H1 (cell line): ENCODE measurements at regions not wholly inside any gene's neighbourhood (a gene's known extent, or its start where the extent isn't known, plus 50 kb on each side); places are given as distances from the start of the nearest gene placed in this dataset.

ENCODE experiments used
- ATF3 ChIP-seq: IDR thresholded peaks from 2 replicates; pipeline ENCODE4 v1.6.1; 2011; ENCODE audit warnings: low read depth, mild to moderate bottlenecking, low read length; ENCODE audit not compliant: insufficient read depth
- BACH1 ChIP-seq: IDR thresholded peaks from 2 replicates; pipeline ENCODE4 v1.6.1; 2012; ENCODE audit warnings: low read length, improper control_type of control experiment
- CBX8 ChIP-seq: fragments of 300-800, 300-1000 bp; sonication (generic); IDR thresholded peaks from 2 replicates; pipeline ENCODE4 v1.7.1; 2016; ENCODE audit warnings: low read depth, low read length, borderline replicate concordance
- CHD1 ChIP-seq: IDR thresholded peaks from 2 replicates; pipeline ENCODE4 v1.6.1; 2012; ENCODE audit warnings: low read depth, low read length, improper control_type of control experiment
- CHD2 ChIP-seq: IDR thresholded peaks from 2 replicates; pipeline ENCODE4 v1.6.1; 2012; ENCODE audit warnings: low read length, improper control_type of control experiment
- GTF2F1 ChIP-seq: IDR thresholded peaks from 2 replicates; pipeline ENCODE4 v1.6.1; 2012; ENCODE audit warnings: low read depth, low read length, improper control_type of control experiment, borderline replicate concordance
- HDAC2 ChIP-seq, 2 experiments: fragments of 300-600 bp in 1 of 2; sonication (generic) in 1 of 2; IDR thresholded peaks; 2 replicates each; pipeline ENCODE4 v1.6.1; 2011 to 2012; ENCODE audit warnings: low read depth in 2 of 2, low read length in 2 of 2, mild to moderate bottlenecking in 2 of 2, moderate library complexity in 2 of 2, borderline replicate concordance in 1 of 2, inconsistent platforms in 1 of 2
- MAX ChIP-seq: IDR thresholded peaks from 2 replicates; pipeline ENCODE4 v1.6.1; 2012; ENCODE audit warnings: inconsistent platforms
- PHF8 ChIP-seq: fragments of 200-600 bp; sonication (generic); conservative IDR thresholded peaks from 2 replicates; pipeline ENCODE4 v1.7.1; 2012; ENCODE audit warnings: low read depth, mild to moderate bottlenecking, inconsistent platforms, low read length, moderate library complexity
- RFX5 ChIP-seq: IDR thresholded peaks from 2 replicates; pipeline ENCODE4 v1.6.1; 2011; ENCODE audit warnings: low read depth, low read length, improper control_type of control experiment, borderline replicate concordance
- RXRA ChIP-seq: IDR thresholded peaks from 2 replicates; pipeline ENCODE4 v1.6.1; 2011; ENCODE audit warnings: low read depth, mild to moderate bottlenecking, low read length, moderate library complexity; ENCODE audit not compliant: insufficient read depth
- SAP30 ChIP-seq: fragments of 300-600 bp; sonication (generic); IDR thresholded peaks from 2 replicates; pipeline ENCODE4 v1.7.1; 2012; ENCODE audit warnings: low read length, moderate library complexity, mild to moderate bottlenecking, inconsistent platforms; ENCODE audit not compliant: insufficient read depth, insufficient replicate concordance
- SIRT6 ChIP-seq: IDR thresholded peaks from one replicate; pipeline ENCODE4 v1.7.1; 2012; ENCODE audit warnings: low read length, inconsistent platforms
- SUZ12 ChIP-seq: fragments of 200-600 bp; sonication (generic); IDR thresholded peaks from 2 replicates; pipeline ENCODE4 v1.6.1; 2012; ENCODE audit warnings: mild to moderate bottlenecking, inconsistent platforms, low read length, moderate library complexity, mixed read lengths
- TEAD4 ChIP-seq: IDR thresholded peaks from 2 replicates; pipeline ENCODE4 v1.6.1; 2012; ENCODE audit warnings: low read depth, low read length, inconsistent platforms, mixed read lengths
- YY1 ChIP-seq: IDR thresholded peaks from 2 replicates; pipeline ENCODE4 v1.6.1; 2011; ENCODE audit warnings: low read depth, mild to moderate bottlenecking, low read length
- ZNF274 ChIP-seq: IDR thresholded peaks from 2 replicates; pipeline ENCODE4 v1.7.0; 2012; ENCODE audit warnings: low read length, borderline replicate concordance; ENCODE audit errors: extremely low read depth
- TF ChIP-seq, protein P1 (sequence below): IDR thresholded peaks from 2 replicates; pipeline ENCODE4 v1.6.1; 2011; ENCODE audit warnings: low read length, improper control_type of control experiment

DNA sequence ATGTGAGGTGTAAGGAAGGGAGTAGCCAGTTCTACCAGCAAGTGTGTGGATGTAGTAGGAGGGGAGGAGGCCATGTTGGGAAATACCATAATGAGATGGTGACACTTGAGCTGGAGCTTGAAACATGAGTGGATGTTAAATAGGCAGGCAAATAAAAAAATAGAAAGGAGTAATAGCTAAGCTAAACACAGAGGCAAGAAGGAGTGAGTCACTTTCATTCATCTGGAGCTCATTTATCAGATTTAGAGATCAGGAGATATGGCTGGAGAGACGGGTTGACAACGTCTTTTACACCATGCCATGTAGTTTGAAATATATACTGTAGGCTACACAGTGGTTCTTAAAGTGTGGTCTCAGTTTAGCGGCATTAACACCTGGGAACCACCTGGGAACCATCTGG is 390.5 kb downstream of the DIPK2A start (continued):
- TF ChIP-seq RXRA = no peak
- TF ChIP-seq SIRT6 = no peak
- no peak for TF ChIP-seq TEAD4
- no peak for TF ChIP-seq CHD2
- no peak for TF ChIP-seq PHF8
- TF ChIP-seq HDAC2 (IDR thresholded peaks at IDR 0.05; ENCODE audit: borderline replicate concordance in 1 of 2, low read depth in 2 of 2, low read length in 2 of 2) = no peak
- no peak for TF ChIP-seq MAX
- no peak for TF ChIP-seq BACH1
- no peak for TF ChIP-seq ZNF274
- TF ChIP-seq CBX8 = no peak
- TF ChIP-seq GTF2F1 = no peak
- no peak for TF ChIP-seq YY1
- TF ChIP-seq SUZ12 = no peak
- TF ChIP-seq SAP30 = no peak
- TF ChIP-seq ATF3 = no peak
- TF ChIP-seq CHD1 = no peak
- no peak for TF ChIP-seq RFX5
- TF ChIP-seq, protein P1, sequence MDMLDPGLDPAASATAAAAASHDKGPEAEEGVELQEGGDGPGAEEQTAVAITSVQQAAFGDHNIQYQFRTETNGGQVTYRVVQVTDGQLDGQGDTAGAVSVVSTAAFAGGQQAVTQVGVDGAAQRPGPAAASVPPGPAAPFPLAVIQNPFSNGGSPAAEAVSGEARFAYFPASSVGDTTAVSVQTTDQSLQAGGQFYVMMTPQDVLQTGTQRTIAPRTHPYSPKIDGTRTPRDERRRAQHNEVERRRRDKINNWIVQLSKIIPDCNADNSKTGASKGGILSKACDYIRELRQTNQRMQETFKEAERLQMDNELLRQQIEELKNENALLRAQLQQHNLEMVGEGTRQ = no peak
